HL-60 (cell line): ENCODE measurements at regions not wholly inside any gene's neighbourhood (a gene's known extent, or its start where the extent isn't known, plus 50 kb on each side); places are given as distances from the start of the nearest gene placed in this dataset.

Experiments
- DNase-seq, 2 experiments: peaks; one replicate each; pipeline ENCODE4 v3.0.0-alpha.2; 2010 to 2020; ENCODE audit warnings: low read depth in 1 of 2, low spot score in 1 of 2
- H3K27ac ChIP-seq: fragments of 250-450 bp; sonication (Bioruptor Pico); replicated peaks from 2 replicates; pipeline ENCODE4 v1.5.1; 2020; ENCODE audit warnings: mild to moderate bottlenecking, moderate library complexity
- H3K27me3 ChIP-seq: fragments of 250-450 bp; sonication (Bioruptor Pico); 2 replicates; pipeline ENCODE4 v1.5.1; 2021; ENCODE audit warnings: mild to moderate bottlenecking, moderate library complexity; ENCODE audit not compliant: insufficient read depth, poor library complexity, severe bottlenecking
- H3K4me3 ChIP-seq: replicated peaks from 2 replicates; pipeline ENCODE4 v1.5.1; 2011; ENCODE audit warnings: mild to moderate bottlenecking, control low read depth, low read length; ENCODE audit not compliant: insufficient read depth
- CTCF ChIP-seq: IDR thresholded peaks from one replicate; pipeline ENCODE4 v1.5.1; 2011; ENCODE audit warnings: low read length, control low read depth, inconsistent platforms; ENCODE audit not compliant: insufficient read depth
- GABPA ChIP-seq: IDR thresholded peaks from 2 replicates; pipeline ENCODE4 v1.6.1; 2012; ENCODE audit warnings: low read depth
- POLR2AphosphoS5 ChIP-seq: IDR thresholded peaks from 2 replicates; pipeline ENCODE4 v1.6.1; 2012; ENCODE audit warnings: low read depth
- REST ChIP-seq: IDR thresholded peaks from 2 replicates; pipeline ENCODE4 v1.6.1; 2012; ENCODE audit warnings: low read depth; ENCODE audit not compliant: insufficient replicate concordance
- SPI1 ChIP-seq: IDR thresholded peaks from 2 replicates; pipeline ENCODE4 v1.6.1; 2012; ENCODE audit warnings: low read depth, mild to moderate bottlenecking, borderline replicate concordance

- Histone ChIP-seq H3K4me3 (no peak overlapping the region), H3K27ac (no peak overlapping the region), H3K27me3 (no peaks in the 10 kb centered on the region)
- no peak for DNase-seq
- no peak for TF ChIP-seq SPI1
- no peak for TF ChIP-seq POLR2AphosphoS5
- no peak for TF ChIP-seq GABPA
- no peak for TF ChIP-seq CTCF
- TF ChIP-seq REST, result no peak
Observed at GRCh38 chr2:5945742-5946141, 253.6 kb downstream of the SOX11 start.

- Histone ChIP-seq H3K27ac (no peak overlapping the region), H3K27me3 (no peaks in the 10 kb centered on the region), H3K4me3 (no peak overlapping the region)
- DNase-seq, result no peak
- TF ChIP-seq GABPA, result no peak
- no peak for TF ChIP-seq REST
- no peak for TF ChIP-seq SPI1
- no peak for TF ChIP-seq POLR2AphosphoS5
- TF ChIP-seq CTCF, result no peak
Observed at GRCh38 chr2:5946225-5947115, 254.3 kb downstream of the SOX11 start.

GRCh38 chr2:5950736-5951135 lies 258.6 kb downstream of the SOX11 start:
- TF ChIP-seq POLR2AphosphoS5 (no peak), GABPA (no peak)
- Histone ChIP-seq H3K27ac (no peak overlapping the region), H3K4me3 (no peak overlapping the region), H3K27me3 (no peaks in the 10 kb centered on the region)
- DNase-seq, result no peak

- H3K27me3 ChIP-seq, result no peaks in the 10 kb centered on the region
- no peak for DNase-seq
- TF ChIP-seq REST (no peak), GABPA (no peak), POLR2AphosphoS5 (no peak), CTCF (no peak), SPI1 (no peak)
- no peak overlapping the region for H3K4me3 ChIP-seq
- H3K27ac ChIP-seq, result no peak overlapping the region
Observed at GRCh38 chr2:5951471-5951870, 259.3 kb downstream of the SOX11 start.
